CD4-positive, alpha-beta T cell treated with Interleukin-2 at 100 ng/mL for 4 hours (primary cell): ENCODE measurements at regions not wholly inside any gene's neighbourhood (a gene's known extent, or its start where the extent isn't known, plus 50 kb on each side); places are given as distances from the start of the nearest gene placed in this dataset.

Experiments
- DNase-seq: peaks from one replicate; pipeline ENCODE4 v3.0.0-alpha.2; 2020; ENCODE audit warnings: low spot score

DNA sequence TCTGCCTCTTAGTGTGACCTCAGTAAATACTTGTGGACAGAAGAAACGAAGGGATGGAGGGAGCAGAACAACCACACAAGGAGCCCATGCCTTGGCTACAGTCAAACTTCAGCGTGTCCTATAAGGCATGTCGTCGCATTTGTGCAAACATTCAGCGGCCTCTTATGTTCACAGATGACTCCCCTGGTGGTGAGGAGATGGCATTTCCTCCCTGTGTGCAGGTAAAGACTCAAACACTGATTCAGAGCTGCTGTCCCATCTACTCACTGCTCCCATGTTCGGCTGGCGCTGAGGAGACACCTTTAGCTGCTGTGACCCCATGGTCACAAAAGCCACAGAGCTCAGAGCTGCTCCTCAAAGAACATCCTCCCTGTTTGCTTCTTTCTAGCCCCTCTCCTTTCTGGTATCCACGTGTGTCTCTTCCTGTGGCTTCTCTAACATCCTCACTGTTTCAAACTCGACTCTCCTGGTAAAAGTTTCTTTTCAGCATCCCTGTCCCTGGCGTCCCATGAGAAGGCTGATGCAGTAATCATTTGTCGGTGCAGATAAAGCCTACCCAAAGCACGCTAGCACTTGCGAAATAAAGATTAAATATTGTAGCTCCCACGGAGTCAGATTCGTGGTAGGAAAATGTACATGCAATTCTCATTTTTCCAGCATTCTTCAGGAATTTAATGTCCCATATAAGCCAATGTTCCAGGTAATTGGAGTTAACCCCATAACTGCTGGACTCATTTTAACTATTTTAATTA is 124.9 kb upstream of the NEBL start:
- DNase-seq, result no peak

DNA sequence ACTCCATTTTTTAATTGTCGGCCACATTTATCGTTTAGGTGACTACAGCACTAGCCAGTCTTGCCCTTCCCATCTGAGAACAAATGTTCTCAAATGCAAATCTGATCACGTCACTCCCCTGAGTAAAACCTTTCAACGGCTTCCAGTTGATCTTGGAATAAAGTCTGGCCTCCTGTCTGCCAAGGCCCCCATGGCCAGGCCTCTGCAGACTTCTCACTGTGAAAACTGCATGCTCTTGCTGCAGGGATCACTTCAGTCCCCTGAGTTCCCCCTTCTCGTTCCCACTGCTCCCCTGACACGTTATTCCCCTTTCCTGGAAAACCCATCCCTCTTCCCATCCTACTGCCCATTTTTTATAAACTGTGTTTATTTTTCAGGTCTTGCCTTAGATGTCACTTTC is 124.1 kb upstream of the NEBL start:
- no peak for DNase-seq

DNA sequence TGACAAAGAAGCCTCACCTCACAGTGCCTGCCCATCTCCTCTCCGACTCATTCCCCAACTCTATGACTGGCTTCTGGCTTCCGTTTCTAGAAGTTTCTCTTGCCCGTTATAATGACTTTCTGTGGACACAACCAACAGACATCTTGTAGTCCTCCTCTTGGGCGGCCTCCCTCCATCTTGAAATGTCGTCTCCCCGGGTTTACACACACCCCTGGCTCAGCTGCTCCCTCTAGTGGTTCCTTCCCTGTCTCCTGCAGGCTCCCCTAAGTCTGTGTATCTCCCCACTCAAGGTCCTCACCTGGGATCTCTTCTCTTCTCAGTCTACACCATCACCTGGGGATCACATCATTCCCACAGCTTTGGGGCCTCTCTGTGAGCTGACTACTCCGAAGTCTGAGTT is 123.4 kb upstream of the NEBL start:
- no peak for DNase-seq

DNA sequence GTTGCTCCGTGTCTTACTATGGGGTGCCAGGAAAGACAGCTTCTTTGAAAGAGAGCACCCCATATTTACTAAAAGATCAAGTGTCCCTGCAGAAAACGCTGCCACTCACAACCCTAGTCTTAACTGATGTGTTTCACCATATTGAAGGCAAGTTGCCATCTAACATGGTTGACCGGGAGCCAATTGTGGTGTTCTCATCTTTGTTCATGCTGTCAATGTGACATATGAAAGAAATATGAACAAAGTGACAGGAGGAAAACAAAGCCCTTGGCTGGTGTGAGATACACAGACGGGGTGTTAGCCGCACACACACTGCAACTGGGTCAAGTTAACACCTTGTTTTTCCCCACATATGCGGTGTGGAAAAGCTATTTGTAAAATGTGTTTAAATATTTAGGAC is 122.3 kb upstream of the NEBL start:
- no peak for DNase-seq

DNA sequence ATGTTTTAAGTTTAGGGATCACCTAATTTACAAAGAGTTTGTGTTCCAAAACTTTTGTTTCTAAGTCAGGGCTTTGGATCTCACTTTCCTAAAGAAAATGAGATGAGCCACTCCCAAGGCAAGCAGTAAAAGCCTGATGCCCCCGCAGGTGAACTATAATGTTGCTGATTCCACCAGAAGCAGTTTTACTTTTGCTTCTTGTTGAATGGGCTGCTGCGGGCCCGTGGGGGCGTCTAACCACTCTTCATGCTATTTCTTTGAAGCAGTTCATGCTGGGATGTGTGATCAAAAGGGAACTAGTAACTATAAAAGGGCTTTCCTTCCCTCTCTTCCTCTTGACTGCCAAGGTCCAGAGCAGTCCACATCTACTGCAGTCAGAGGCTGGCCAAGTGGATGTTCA is 118.7 kb upstream of the NEBL start:
- DNase-seq, result no peak

DNA sequence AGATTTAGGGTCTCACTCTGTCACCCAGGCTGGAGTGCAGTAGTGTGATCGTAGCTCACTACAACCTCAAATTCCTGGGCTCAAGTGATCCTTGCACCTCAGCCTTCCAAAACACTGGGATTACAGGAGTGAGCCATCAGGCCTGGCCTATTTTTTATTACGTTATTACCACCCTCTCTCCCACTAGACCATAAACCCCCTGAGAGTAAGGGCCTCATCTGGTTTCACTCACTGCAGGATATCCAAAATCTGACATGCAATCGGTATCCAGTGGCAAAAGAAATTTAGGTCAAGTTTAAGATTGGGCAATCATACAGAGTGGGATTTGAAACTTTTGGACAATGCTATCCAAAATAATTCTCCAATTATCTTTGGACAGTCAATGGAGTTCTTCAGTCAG is 117.0 kb upstream of the NEBL start:
- DNase-seq, result no peak

DNA sequence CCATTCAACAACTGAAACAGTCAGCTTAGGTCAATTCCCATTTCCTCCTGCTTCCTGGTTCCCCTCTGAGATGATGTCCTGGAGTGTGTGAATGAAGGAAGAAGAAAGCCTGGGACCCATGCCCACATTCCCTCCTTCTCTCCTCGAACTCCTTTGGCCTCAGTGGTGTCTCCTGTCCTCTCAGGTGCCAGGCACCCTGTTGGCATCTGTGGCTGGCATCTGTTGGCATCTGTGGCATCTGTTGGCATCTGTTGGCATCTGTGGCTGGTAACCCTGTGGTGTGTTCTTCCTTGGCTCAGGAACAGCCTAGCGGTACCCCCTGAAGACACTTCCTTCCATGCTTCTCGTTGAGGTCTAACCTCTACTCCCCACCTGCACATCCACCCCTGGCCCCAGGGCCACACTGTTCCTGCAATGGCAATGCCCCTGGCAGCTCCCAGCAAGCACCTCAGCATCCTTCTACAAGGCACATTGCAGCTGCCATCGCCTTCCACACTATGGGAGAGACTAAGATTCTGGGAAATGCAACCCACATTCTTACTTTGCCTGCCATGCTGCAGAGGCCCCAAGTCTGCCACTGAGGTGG is 114.4 kb upstream of the NEBL start:
- no peak for DNase-seq

DNA sequence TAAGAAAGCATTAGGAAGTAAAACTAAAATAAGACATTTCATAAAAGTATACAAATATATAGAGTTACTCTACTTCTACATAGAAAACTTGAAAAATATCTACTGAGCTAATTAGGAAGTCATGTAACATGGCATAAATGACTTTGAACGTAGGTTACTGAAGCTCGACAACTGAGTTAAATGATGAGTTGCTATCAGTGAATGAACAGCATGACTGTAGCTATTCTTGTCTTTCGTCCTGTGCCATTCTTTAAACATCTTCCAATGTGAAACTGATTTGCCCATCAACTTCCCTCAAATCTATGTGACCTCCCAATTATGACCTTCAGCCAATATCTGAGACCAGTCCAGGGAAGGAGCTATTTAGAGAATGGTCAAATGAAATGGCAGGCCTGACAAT is 113.5 kb upstream of the NEBL start:
- no peak for DNase-seq

DNA sequence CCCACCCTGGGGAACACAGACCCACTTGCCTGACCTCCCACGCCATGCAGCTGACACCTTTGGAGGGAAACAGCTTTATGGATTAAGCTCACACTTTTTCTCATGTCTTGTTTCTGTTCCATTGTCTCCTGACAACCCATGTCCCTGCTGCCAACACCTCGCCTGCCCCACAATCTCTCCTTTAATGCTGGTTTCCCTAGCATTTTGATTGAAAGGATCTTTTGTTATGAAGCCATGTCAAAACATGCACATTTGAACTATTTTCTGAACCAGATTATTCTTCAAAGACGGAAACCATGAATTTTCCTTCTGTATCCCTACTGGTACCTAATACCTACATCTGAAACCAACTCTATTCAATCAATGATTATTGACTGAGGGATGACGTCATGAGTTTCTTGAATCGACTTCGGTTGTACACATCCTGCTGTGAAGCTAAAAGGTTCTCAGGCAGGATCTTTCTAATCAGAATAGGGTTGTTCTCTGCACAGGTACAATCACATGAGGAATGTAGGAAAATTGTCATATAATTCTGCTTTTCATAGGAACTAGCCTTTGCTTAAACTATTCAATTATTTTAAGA is 106.2 kb upstream of the NEBL start:
- DNase-seq, result no peak

DNA sequence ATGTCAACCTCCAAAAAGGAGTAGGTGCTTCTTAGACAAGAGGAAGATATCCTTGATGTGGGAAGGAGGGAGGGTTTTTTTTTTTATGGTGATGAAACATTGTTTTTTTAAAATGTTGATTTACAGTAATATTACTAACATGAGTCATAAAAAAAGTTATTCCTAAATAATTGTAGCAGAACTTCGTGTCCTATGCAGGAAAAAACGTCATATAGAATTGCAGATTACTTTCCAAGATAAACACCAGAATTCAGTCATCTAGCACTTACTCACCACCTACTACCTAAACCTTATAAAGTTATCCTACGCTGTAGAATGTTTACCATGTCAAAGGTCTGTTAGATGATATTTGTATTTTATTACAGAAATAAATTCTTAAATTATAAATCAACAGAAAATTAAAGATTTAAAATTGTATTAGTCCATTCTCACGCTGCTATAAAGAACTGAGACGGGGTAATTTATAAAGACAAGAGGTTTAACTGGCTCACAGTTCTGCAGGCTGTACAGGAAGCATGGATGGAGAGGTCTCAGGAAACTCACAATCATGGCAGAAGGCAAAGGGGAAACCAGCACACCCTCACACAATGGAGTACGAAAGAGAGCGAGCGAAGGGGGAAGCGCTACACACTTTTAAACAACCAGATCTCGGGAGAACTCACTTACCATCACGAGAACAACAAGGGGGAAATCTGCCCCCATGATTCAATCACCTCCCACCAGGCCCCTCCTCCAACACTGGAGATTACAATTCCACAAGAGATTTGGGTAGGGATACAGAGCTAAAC is 105.2 kb upstream of the NEBL start:
- no peak for DNase-seq

DNA sequence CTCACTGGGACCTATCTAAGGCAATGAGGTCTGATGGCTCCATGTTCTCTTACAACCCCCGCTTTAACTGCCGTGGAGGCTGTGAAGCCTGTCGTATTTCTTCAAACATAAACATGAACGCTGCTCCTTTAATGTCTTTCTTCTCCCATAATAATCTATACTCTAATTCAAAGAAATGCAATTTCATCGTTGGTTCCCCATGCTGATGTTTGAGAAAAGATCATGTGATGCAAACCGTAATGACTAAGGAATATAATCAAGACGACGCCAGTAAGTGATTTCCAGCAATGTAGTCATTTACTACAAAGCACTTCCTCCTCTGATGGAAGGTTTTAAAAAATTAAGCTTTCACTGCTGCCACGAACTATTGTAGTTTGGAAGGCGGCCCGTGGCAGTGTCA is 102.6 kb upstream of the NEBL start:
- DNase-seq, result no peak

DNA sequence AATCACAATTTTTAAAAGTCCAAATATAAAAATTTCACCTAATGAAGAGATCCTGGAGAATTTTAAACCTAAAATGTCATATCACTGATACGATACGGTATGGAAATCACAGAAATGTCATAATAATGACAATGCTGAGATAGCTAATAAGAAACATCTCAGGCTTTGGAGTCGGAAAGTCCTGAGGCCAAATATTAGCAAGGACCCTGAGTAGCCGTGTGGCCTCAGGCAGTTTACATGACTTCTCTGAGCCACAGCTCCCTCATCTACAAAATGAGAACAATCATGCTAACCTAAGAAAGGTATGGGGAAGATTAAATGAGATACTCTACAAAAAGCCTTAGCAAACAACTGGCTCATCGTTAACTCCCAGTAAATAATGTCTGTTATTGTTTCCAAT is 100.9 kb upstream of the NEBL start:
- no peak for DNase-seq

DNA sequence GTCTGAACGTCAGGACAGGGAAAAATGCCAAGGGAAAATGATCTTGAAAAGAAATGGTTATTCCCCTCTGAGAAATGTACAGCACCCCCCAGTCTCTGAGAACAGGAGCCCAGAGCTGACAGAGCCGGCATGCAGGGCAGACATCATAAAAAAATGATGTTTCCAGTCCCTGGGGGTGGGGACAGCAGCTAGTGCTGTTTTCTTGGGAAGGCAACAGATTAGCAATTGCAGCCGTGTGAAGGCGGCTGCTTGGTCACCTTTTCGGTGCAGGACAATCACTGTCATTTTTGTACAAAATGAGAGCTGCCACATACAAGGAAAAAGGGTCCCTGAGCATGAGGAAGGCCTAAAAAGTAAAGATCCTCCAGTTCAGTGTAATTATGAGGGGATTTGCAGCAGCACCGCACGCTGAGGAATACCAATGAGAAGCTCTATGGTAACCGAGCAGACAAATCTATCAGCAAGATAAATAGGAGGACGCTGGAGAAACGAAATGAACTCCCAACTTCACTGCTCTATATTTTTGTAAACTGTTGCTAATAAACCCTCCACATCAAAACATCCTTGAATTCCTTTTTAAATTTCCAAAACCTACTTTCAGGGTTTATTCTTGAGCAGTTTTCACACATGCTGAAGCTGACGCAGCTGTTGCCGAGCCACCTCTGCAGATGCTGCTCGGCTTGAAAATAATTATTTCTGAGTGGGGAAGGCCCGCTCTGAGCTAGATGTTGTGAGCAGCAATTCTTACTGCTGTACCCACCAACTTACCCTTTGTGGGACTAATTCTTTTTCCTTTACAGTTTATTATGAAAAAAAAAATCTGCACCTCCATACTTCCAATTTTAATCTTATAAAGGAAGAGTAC is 98.2 kb upstream of the NEBL start:
- no peak for DNase-seq

DNA sequence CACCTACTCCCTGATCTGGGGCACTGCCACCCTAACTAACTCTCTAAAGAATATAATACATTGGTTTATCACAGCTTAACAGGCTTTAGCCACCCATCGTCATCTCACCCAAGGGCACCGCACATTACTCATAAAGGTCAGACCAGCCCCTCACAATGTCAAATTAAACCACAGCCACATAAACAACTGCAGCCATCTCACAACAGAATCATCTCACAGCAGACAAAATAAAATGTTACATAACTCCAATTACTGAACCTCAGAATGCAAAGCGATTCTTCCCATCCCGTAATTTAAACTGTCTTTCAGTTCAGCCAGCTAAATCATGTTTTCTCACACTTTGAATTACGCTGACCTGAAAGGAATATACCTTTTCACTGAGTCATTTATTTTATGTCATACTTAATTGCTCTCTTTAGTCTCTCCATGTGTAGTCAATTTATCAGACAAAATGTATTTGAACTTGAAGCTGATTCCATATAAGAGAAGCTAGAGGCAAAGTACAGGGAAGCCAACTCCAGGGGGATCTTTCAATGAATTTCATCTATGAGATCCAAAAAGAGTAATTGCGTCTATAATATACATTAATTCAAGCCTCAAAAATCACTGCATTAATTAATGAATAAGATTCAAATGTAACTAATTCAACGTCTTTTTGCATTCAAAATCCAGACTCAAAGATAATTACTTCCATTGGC is 96.9 kb upstream of the NEBL start:
- no peak for DNase-seq

DNA sequence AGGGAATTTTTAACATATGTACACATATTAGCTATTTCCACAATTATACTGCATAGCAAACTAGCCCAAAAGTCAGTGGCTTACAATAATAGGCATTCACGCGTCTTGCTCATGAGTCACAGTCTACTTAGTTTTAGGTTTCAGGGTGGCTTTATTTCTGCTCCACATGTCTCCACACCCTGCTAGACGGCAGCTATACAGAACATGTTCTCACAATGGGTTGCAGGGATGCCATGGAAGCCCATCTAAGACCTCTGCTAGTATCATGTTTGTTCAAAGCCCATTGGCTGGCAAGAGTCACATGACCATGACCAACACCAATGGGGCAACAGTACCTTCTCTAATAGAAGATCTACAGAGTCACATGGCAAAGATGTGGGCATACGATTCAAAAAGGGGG is 96.3 kb upstream of the NEBL start:
- DNase-seq, result no peak

DNA sequence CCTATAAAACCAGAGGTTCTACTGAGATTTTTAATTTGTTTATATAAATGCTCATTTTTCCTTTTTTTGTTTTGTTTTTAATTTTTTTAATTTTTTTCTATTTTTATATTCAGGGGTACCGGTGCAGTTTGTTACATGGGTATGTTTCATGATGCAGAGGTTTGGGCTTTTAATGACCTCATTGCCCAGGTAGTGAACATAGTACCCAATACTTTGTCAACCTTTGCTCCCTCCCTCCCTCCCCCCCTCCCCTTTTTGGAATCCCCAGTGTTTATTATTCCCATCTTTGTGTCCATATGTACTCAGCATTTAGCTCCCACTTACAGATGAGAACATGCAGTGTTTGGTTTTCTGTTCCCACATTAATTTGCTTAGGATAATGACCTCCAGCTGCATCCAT is 94.4 kb upstream of the NEBL start:
- no peak for DNase-seq

DNA sequence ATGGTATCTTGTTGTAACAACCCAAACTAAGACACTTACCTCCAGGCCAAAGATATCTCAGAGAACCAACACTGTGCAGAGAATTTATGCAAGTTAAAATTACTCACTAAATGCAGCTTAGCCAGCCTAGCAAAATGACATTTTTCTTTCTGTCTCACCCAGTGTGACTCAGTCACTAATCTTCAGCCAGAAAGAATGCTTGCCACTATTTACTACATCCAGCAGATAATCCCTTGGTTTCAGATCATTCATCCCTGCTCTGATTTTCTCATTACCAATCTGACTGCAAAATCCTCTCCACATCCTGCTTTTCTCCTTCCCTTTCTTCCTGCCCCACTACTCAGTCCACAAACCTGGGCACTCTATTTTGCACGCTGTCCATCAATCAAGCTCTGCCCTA is 93.5 kb upstream of the NEBL start:
- DNase-seq, result no peak

DNA sequence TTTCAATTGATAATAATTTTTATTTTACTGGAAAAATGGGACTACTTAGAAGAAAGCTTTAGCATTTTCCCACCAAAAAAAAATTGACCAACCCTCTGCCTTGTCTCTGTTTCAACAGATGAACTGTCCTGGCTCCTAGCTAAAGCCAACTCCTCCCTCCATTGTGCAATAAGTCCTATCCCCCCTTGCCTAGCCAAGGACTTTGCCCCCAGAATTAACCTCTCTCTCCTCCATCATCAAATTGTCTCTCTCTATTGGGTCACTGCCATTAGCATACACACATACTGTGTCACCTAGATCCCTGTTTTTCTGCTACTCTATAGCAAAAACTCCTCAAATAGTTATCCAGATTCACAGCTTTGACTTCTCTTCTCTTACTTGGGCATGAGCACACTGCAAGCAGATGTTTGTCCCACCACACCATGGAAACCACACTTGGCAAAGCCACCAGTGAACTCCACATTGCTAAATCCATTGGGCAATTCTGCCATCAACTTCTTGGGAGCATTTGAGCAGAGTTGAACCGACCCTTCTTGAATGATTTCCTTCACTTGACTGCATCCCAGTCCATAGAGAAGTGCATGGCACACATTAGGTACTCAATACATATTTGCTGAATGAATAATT is 91.4 kb upstream of the NEBL start:
- DNase-seq, result no peak

DNA sequence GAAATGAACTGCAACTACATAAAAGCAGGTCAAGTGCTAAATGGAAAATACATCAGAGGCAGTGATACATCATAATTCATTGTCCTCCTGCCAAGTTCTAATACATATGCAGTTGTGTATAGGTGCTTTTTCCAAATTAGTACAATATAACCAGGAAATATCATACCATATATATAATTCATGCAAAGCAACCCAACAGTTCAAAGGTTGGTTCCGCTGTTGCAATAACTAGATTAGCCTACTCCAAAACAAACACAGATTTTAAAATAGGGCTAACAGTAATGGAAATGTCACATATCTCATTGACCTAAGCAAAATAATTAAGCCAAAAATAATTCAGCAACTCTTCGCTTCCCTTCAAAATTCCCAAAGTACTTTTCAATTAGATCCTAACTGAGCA is 88.9 kb upstream of the NEBL start:
- DNase-seq, result no peak

DNA sequence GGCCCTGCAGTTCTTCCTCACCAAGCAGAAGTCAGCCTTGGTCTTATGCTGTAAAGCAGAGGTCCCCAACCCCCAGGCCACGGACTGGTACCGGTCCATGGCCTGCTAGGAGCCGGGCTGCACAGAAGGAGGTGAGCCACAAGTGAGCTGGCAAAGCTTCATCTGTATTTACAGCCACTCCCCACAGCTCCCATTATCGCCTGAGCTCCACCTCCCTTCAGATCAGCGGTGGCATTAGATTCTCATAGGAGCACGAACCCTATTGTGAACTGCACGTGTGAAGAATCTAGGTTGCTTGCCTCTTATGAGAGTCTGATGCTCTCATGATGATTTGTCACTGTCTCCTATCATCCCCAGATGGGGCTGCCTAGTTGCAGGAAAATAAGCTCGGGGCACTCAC is 87.6 kb upstream of the NEBL start:
- no peak for DNase-seq

DNA sequence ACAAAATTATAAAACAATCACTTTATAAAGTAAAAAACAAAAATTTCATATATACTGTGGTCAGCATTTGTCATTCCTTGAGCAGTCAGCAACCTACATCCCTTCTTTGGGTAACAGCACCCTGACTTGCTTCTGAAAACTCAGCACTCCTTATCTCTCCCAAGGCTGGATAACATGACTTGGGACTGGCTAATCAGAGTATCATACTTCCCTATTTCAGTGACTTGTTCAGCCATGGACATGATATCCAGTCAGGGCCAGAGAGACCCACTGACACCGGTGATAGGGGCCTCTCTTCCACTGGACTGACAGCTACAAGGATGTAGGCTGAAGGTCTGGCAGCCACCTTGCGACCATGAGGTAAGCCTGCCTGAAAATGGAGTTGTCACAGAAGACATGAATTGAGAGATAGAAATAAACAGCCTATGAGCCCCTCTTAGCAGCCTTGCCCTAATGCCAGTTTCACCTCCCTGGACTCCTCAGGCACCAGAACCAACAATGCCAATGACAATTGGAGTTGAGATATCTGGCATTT is 84.4 kb upstream of the NEBL start:
- DNase-seq, result no peak
